GM12878 (cell line): ENCODE measurements at regions not wholly inside any gene's neighbourhood (a gene's known extent, or its start where the extent isn't known, plus 50 kb on each side); places are given as distances from the start of the nearest gene placed in this dataset.

Source experiments
- ATAC-seq: fragments of 200-7000 bp; cut with Tn5 transposase; 3 replicates; pipeline ENCODE4 v1.9.1; 2020; ENCODE audit warnings: mild to moderate bottlenecking, moderate library complexity
- BruUV-seq: library from RNA; stranded (reverse); fragments of 400-500 nt; replicated peaks from 2 replicates; lab custom pipeline; 2021; lab: Mats Ljungman, UMichigan
- CTCF ChIA-PET: fragments of 300-600 bp; sonication (Branson Sonifier 250); formaldehyde crosslinking; extraction: SDS; loops from one replicate; lab custom pipeline; 2021; ENCODE audit warnings: inconsistent platforms; lab: Yijun Ruan, JAX
- POLR2A ChIA-PET: fragments of 350-600 bp; formaldehyde crosslinking; extraction: SDS; loops from one replicate; lab custom pipeline; 2021; ENCODE audit warnings: inconsistent platforms; lab: Charles Lee
- RAD21 ChIA-PET: fragments of 300-600 bp; sonication (Branson Sonifier 250); formaldehyde crosslinking; loops from one replicate; lab custom pipeline; 2023; ENCODE audit warnings: antibody characterized with exemption; ENCODE audit not compliant: unreplicated experiment; lab: Charles Lee
- SMC1A ChIA-PET: fragments of 300-600 bp; sonication (Branson Sonifier 250); formaldehyde crosslinking; loops from one replicate; lab custom pipeline; 2023; ENCODE audit not compliant: unreplicated experiment, uncharacterized antibody; lab: Charles Lee
- DNase-seq: peaks from one replicate; pipeline ENCODE4 v3.0.0-alpha.2; 2011; ENCODE audit warnings: low read depth, low spot score
- FAIRE-seq: peaks from 3 replicates; lab custom pipeline; 2011; peaks lifted over from hg19 to GRCh38; lab: Jason Lieb, UNC
- H2AFZ ChIP-seq: 2 replicates; pipeline ENCODE4 v1.6.0; 2011; ENCODE audit warnings: low read depth, low read length, control low read depth; ENCODE audit not compliant: control insufficient read depth
- H3K27ac ChIP-seq: 2 replicates; pipeline ENCODE4 v1.5.1; 2011; ENCODE audit warnings: control low read depth; ENCODE audit not compliant: control insufficient read depth, insufficient read depth
- H3K27me3 ChIP-seq, 2 experiments: replicated peaks in 1 of 2; 2 replicates each; pipeline versions ENCODE4 v1.6.0 to v1.6.1; 2011; ENCODE audit warnings: low read length in 1 of 2; ENCODE audit not compliant: control insufficient read depth in 2 of 2, insufficient read depth in 2 of 2
- H3K36me3 ChIP-seq, 2 experiments: 2 replicates each; pipeline ENCODE4 v1.5.1; 2011; ENCODE audit warnings: low read length in 1 of 2; ENCODE audit not compliant: control insufficient read depth in 2 of 2, insufficient read depth in 2 of 2
- H3K4me1 ChIP-seq: 2 replicates; pipeline ENCODE4 v1.6.1; 2011; ENCODE audit warnings: mild to moderate bottlenecking, low read length, moderate library complexity, mixed read lengths; ENCODE audit not compliant: control insufficient read depth, insufficient read depth
- H3K4me2 ChIP-seq: 2 replicates; pipeline ENCODE4 v1.6.0; 2011; ENCODE audit warnings: control low read depth; ENCODE audit not compliant: control insufficient read depth, insufficient read depth
- H3K4me3 ChIP-seq: fragments of 200-600 bp; sonication (generic); 2 replicates; pipeline ENCODE4 v1.5.1; 2016
- H3K79me2 ChIP-seq: 2 replicates; pipeline ENCODE4 v1.6.0; 2011; ENCODE audit warnings: low read length; ENCODE audit not compliant: control insufficient read depth, insufficient read depth
- H3K9ac ChIP-seq: 2 replicates; pipeline ENCODE4 v1.8.0; 2011; ENCODE audit warnings: low read length, control low read depth, mixed read lengths; ENCODE audit not compliant: control insufficient read depth, insufficient read depth
- H3K9me3 ChIP-seq: replicated peaks from 3 replicates; pipeline ENCODE4 v1.5.1; 2011; ENCODE audit warnings: mild to moderate bottlenecking, low read length; ENCODE audit not compliant: control insufficient read depth, insufficient read depth
- H4K20me1 ChIP-seq: 2 replicates; pipeline ENCODE4 v1.6.0; 2011; ENCODE audit not compliant: control insufficient read depth, insufficient read depth
- CBX3 ChIP-seq: fragments of 200-600 bp; sonication (generic); IDR thresholded peaks from 2 replicates; pipeline ENCODE4 v1.6.1; 2016; ENCODE audit warnings: low read depth, borderline replicate concordance
- CHD4 ChIP-seq: fragments of 200-600 bp; sonication (generic); IDR thresholded peaks from 2 replicates; pipeline ENCODE4 v1.6.1; 2016; ENCODE audit warnings: mild to moderate bottlenecking
- ETV6 ChIP-seq, 2 experiments: fragments of 450-650 bp in 1 of 2; IDR thresholded peaks in 1 of 2; conservative IDR thresholded peaks in 1 of 2; 2 replicates each; pipeline ENCODE4 v1.6.1; 2014; ENCODE audit warnings: antibody characterized with exemption in 1 of 2, borderline replicate concordance in 1 of 2, low read depth in 1 of 2, mild to moderate bottlenecking in 1 of 2, moderate library complexity in 1 of 2
- IRF3 ChIP-seq: fragments of 450-650 bp; IDR thresholded peaks from 2 replicates; pipeline ENCODE4 v1.6.1; 2014; ENCODE audit warnings: mild to moderate bottlenecking
- IRF4 ChIP-seq: IDR thresholded peaks from 2 replicates; pipeline ENCODE4 v1.6.1; 2011; ENCODE audit warnings: low read depth, low read length
- MEF2B ChIP-seq: fragments of 450-650 bp; IDR thresholded peaks from 2 replicates; pipeline ENCODE4 v1.6.1; 2018; ENCODE audit warnings: mild to moderate bottlenecking, moderate library complexity; ENCODE audit not compliant: partially characterized antibody, poor library complexity, severe bottlenecking
- MYB ChIP-seq: fragments of 150-350 bp; IDR thresholded peaks from 2 replicates; pipeline ENCODE4 v1.6.1; 2014; ENCODE audit warnings: mild to moderate bottlenecking, low read depth, low read length, borderline replicate concordance
- RCOR1 ChIP-seq: conservative IDR thresholded peaks from 2 replicates; pipeline ENCODE4 v1.6.1; 2012; ENCODE audit warnings: low read depth, low read length, improper control_type of control experiment
- RFX5 ChIP-seq: IDR thresholded peaks from 2 replicates; pipeline ENCODE4 v1.6.1; 2011; ENCODE audit warnings: low read depth, low read length, improper control_type of control experiment
- SIN3A ChIP-seq: IDR thresholded peaks from 2 replicates; pipeline ENCODE4 v1.6.1; 2012; ENCODE audit warnings: low read depth, low read length, improper control_type of control experiment
- SIX5 ChIP-seq: IDR thresholded peaks from 2 replicates; pipeline ENCODE4 v1.6.1; 2011; ENCODE audit warnings: mild to moderate bottlenecking, low read depth, low read length, moderate library complexity; ENCODE audit not compliant: severe bottlenecking
- SMARCA5 ChIP-seq: fragments of 450-650 bp; IDR thresholded peaks from 2 replicates; pipeline ENCODE4 v1.6.1; 2017; ENCODE audit warnings: mild to moderate bottlenecking
- SP1 ChIP-seq: IDR thresholded peaks from one replicate; pipeline ENCODE4 v1.6.1; 2011; ENCODE audit warnings: low read depth, low read length
- USF1 ChIP-seq: IDR thresholded peaks from 2 replicates; pipeline ENCODE4 v1.6.1; 2011; ENCODE audit warnings: borderline replicate concordance, low read depth, mild to moderate bottlenecking, moderate library complexity, mixed read lengths, low read length; ENCODE audit not compliant: insufficient read depth; ENCODE audit errors: extremely low read length
- WGBS: methylation state at CpG from one replicate; pipeline ENCODE4 v1.1.6; 2016; ENCODE audit warnings: low lambda C conversion rate; ENCODE audit not compliant: insufficient replicate concordance, insufficient coverage; ENCODE audit errors: missing lambda C conversion rate; 5-methylcytosine and 5-hydroxymethylcytosine counted together
- in situ Hi-C: fragments of 300-500 bp; cut with MboI; formaldehyde crosslinking; loops from 9 replicates; pipeline ENCODE4 v1.14.3; 2018; ENCODE audit warnings: mixed read lengths
- intact Hi-C: fragments of 100-400 bp; cut with micrococcal nuclease; formaldehyde crosslinking; loops from one replicate; pipeline ENCODE4 v1.14.2; 2022; ENCODE audit not compliant: unreplicated experiment

DNA sequence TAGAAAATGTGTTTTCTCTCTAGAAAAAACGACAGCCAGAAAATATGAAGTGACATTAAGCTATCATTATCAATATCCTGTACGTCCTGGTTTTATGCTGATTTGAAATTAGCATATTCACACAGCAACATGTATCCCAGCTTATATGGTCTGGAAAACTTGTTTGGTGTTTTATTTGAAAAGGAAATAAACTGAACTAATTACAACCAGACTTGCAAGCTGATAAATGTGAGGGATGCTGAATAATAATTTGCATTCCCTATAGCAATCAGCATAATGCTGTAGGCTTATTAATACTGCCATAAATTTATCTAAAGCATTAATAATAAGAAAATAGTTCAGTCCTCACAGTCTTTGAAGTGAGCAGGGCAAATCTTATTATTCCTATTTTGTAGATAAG, 336.9 kb upstream of the UMPS start (continued):
- no peak for TF ChIP-seq IRF3

- ATAC-seq = no peak
- no peak overlapping the region for H3K27ac ChIP-seq
Measured at GRCh38 chr3:124395162-124395561, 335.1 kb upstream of the UMPS start.

DNA sequence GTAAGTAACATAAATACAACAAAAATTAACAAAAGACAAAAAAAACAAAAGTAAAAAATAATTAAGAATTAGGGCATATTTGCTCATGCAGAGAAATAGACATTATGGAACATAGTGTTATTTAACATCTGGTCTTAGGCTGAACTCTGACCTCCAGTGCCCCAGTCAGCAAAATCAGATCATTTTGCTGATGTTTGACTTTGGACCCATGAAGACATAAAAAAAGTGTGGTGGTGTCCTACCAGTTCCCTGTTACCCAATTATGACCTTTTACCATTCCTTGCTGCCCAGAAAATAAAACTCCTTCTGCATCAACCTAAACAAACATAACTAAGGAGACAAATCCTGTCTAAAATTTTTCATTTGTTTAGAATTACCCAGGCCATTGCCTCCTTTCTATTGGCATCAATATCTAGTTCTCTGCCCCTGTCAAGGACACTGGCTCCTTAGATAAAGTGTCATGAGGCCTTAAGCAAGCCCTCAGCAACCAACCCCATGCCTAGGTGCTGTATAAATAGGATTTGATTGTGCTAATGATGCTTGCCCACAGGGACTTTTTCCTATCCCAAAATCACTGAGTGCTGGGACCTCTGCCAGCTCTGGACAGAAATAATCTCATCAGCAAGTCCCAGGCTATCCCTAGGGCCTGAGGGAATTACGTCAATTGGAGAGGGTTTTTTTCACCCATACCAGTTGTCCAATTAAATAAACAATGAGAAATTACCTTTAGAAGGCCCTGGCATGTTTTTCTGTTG, 334.5 kb upstream of the UMPS start:
- WGBS = 5% methylated on average over 1 of the region's 1 CpG
- Histone ChIP-seq H2AFZ (no peak overlapping the region), H3K4me2 (no peak overlapping the region), H3K27me3 (no peaks in the 10 kb centered on the region; a peak in 2 of 4 replicates), H3K27ac (no peak overlapping the region), H3K79me2 (no peaks in the 10 kb centered on the region), H3K4me1 (no peaks in the 10 kb centered on the region), H4K20me1 (no peaks in the 10 kb centered on the region), H3K9ac (no peak overlapping the region), H3K9me3 (no peaks in the 10 kb centered on the region), H3K36me3 (no peaks in the 10 kb centered on the region), H3K4me3 (no peak overlapping the region)
- ATAC-seq (no peak), DNase-seq (no peak), FAIRE-seq (no peak)
- in situ Hi-C loops = no loop called here
- intact Hi-C loops = no loop called here
- ChIA-PET POLR2A (interaction anchor here (0.6 kb wide), 1 partner anchor 8 kb away, joined by 5 read pairs; no protein-coding TSS in a partner anchor), RAD21 (no interaction called here), SMC1A (no interaction called here), CTCF (no interaction called here)
- no TSS peak for BruUV-seq
- no peak for TF ChIP-seq RFX5
- no peak for TF ChIP-seq MYB
- no peak for TF ChIP-seq MEF2B
- TF ChIP-seq ETV6 (conservative IDR thresholded peaks at IDR 0.05 in 1 of 2, IDR thresholded peaks at IDR 0.05 in 1 of 2; ENCODE audit: borderline replicate concordance in 1 of 2, low read depth in 1 of 2) = no peak
- no peak for TF ChIP-seq USF1
- no peak for TF ChIP-seq CHD4
- TF ChIP-seq SIN3A = no peak
- no peak for TF ChIP-seq SIX5
- no peak for TF ChIP-seq RCOR1

More at GRCh38 chr3:124395162-124395561, 335.1 kb upstream of the UMPS start:
- no TSS peak for BruUV-seq
- no peak overlapping the region for H3K4me3 ChIP-seq
- ChIA-PET CTCF (no interaction called here), POLR2A (interaction anchor here (0.6 kb wide), 1 partner anchor 9 kb away, joined by 5 read pairs; no protein-coding TSS in a partner anchor), SMC1A (interaction anchor here (1.4 kb wide), 1 partner anchor 12 kb away, joined by 3 read pairs; no protein-coding TSS in a partner anchor), RAD21 (no interaction called here)
- TF ChIP-seq CBX3 = no peak
- TF ChIP-seq SMARCA5 = no peak
- no peak for TF ChIP-seq SP1
- TF ChIP-seq IRF4 = no peak
- in situ Hi-C loops (no loop called here), intact Hi-C loops (no loop called here)
- H3K4me1 ChIP-seq = no peaks in the 10 kb centered on the region
- H3K9me3 ChIP-seq = no peaks in the 10 kb centered on the region
- no peak for DNase-seq
- no peak overlapping the region for H3K9ac ChIP-seq
- no peaks in the 10 kb centered on the region for H3K79me2 ChIP-seq
- H4K20me1 ChIP-seq = no peaks in the 10 kb centered on the region
- 22% methylated on average over 8 of the region's 8 CpGs for WGBS
- no peak for FAIRE-seq
- H3K36me3 ChIP-seq = no peaks in the 10 kb centered on the region
- H2AFZ ChIP-seq = no peak overlapping the region
- no peaks in the 10 kb centered on the region; a peak in 2 of 4 replicates for H3K27me3 ChIP-seq
- no peak overlapping the region for H3K4me2 ChIP-seq
